ENCODE measurements at regions not wholly inside any gene's neighbourhood (a gene's known extent, or its start where the extent isn't known, plus 50 kb on each side); places are given as distances from the start of the nearest gene placed in this dataset.
"Not testable (repeated sequence)": the region's sequence is repeated elsewhere in the genome, so short reads cannot be mapped to it uniquely, and the experiment has no call there.

DNA sequence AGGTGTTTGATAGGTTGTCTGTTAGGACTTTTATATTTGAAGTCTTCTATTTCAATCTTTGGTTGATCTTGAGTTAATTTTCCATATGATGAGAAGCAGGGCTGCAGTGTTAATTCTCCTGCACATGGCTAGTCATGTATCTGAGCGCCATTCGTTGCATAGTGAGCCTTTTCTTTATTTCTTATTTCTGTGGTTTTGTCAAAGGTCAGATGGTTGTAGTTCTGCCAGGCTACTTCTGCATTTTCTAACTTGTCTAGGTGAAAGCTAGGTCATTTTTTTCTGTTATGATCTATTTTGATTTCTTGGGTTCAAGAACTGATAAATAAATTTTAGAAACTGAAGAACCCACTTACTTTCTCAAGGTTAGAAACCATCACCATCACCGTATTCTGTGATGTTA is 56.7 kb downstream of the CCDC74A start:
- DNase-seq = no peak

DNA sequence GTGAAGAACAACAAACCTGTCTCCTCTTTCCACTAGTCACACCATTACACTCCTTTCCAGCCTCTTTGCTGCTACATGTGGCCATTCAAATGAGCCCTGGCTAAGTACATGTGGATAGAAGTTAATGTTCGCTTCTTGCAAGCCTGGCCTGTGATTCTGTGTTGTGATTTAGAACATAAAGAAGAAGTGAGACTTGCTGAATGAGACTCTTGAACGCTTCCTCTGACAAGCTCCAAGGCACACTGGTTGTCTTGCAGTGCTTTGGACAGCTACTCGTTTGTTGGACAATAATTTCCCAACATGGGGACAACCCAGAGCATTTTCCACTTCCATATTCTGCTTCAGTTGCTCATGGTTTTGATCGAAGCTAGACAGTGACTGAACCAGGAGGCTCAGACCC is 57.3 kb downstream of the CCDC74A start:
- DNase-seq = no peak

DNA sequence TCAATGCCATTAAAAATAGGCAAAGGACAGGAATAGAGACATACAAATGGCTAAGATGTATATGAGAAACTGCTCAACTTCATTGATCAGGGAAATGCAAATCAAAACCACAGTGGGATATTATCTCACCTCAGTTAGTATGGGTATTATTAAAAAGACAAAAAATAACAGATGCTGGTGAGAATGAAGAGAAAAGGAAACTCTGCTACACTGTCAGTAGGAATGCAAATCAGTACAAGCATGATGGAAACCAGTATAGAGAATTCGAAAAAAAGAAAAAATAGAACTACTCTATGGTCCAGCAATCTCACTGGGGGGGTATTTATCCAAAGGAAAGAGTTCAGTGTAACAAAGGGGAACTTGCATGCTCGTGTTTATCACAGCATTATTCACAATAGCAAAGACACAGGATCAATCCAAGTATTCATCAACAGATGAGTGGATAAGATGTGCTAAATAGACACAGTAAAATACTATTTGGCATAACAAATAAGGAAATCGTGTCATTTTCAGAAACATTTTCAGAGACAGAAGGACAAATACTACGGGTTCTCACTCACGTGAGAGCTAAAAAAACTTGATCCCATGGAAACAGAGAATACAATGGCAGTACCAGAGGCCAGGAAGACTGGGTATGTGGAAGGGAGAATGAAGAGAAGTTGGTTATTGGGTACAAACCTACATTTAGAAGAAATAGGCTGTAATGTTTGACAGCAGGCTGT is 60.6 kb downstream of the CCDC74A start:
- no peak for DNase-seq

DNA sequence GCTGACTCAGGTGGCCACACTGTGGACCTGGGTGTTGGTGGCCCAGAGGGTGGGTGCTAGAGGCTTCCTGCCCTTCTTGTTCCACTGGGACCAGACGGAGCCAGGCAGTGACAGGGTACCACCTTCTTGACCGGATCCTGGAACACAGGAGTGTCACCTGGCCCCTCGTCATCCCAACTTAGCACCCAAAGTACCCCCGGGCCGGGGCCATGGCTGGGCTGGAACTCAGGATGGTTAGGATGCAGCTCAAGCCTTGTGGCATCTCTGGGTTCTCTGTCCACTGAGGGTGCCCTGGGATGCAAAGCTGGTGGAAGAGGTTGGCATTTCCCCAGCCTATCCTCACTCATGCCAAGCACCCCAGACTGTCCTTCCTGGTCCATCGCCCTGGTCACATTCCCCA is 61.4 kb downstream of the CCDC74A start:
- DNase-seq = not testable (repeated sequence)

DNA sequence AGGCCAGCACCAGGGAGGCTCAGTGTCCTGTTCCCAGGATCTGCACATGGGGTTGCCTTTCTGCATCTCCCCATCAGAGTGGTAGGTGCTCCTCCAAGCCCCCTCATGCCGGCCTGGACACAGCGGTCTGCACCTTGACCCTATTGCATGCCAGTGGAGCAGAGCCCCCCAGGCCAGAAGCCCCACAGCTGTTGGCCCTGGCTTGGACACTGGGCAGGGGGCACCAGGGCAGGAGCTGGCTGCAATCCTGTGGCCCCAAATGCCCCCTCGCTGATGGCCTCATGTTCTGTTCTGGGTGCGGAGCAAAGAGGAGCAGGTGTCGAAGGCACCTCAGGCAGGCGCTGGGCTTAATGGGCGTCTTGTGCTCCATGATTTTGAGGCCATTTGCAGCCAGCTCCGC is 62.7 kb downstream of the CCDC74A start:
- no peak for DNase-seq

DNA sequence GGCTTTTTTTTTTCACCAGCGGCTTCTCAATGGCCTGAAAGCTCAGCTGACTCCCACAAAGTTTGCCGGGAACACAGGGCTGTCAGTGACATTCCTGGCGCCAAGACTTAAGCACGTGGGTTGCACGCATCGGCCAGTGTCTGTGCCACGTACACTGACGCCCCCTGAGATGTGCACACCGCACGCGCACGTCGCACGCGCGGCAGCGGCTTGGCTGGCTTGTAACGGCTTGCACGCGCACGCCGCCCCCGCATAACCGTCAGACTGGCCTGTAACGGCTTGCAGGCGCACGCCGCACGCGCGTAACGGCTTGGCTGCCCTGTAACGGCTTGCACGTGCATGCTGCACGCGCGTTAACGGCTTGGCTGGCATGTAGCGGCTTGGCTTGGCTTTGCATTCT is 63.2 kb downstream of the CCDC74A start:
- no peak for DNase-seq

DNA sequence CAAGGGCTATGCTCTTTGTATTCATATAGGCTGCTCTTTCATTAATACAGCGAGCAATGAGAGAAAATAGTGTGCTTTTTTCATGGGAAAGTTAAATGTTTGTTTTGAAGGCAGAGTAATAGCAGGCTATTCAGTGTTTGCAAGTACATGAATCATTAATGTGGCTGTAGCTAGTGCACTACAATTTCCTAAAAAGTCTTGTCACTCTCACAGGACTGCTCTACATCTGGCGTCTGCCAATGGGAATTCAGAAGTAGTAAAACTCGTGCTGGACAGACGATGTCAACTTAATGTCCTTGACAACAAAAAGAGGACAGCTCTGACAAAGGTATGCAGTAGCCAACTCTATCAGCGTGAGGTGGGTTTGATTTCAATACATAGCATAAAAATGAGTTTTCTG is 68.9 kb downstream of the CCDC74A start:
- not testable (repeated sequence) for DNase-seq

DNA sequence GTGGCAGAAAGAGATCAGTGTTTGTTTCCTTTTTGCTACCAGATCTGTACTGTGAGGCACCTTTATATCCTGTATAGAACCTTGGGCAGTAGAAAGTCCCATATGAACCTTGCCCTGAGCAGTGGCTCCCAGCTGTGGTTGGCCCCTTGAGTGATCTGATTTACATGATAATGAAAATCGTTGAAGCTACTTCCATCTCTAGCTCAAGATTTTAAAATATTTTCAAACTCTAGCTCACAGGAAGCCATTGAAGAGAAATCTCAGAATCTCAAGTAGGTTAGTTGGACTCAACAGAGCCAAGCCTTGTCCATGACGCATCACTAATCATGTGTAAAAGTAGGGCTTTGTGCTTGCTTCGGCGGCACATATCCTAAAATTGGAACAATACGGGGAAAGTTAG is 74.8 kb downstream of the CCDC74A start:
- not testable (repeated sequence) for DNase-seq

DNA sequence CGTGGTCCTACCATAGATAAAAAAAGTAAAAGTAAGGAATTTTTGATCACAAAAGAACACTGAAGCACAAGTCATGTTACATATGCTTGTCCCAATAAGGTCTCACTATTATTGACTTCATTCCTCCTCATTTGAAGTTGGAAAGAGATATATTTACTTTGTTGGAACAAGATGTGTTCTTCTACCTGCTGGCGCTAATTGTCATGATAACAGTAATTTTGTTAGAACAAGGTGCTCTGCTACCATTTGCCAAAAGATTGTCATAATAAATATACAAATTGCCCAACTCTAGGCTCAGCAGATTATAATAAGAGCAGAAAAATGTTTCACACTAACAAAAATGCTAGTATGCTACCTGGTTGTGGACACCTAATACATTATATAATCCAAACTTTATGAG is 77.0 kb downstream of the CCDC74A start:
- not testable (repeated sequence) for DNase-seq

DNA sequence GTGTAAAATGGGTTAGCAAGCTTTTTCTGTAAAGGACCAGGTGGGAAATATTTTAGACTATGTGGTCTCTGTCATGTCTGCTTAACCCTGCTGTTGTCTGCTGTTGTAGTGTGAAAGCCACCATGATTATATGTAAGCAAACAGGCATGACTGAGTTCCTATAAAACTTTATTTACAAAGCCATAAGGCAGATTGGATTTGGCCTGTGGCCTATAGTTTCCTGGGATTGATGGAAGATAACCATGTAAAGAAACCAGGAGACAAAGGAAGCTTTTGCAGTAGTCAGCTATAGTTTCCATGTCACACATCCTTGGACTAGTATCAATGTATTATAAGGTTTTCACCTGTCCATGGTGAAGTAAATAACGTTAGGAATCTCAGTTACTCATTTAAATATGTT is 78.7 kb downstream of the CCDC74A start:
- not testable (repeated sequence) for DNase-seq

DNA sequence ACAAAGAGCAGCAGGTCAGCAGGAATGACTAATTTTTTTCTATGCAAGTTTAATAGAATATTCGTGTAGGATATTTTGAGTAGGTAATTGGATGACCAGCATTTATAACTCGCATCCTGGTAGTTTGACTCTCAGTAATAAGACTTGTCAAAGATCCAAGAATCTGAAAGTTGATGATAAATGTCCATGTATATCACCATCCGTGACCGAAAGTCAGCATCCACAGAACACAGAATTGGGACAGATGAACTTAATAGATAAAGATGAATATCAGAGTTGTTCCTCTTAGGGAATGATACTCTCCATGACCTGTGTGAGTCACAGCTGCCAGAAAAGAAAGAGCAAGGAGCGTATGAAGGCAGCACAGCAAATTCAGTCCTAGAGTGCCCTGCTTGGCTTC is 79.4 kb downstream of the CCDC74A start:
- DNase-seq = not testable (repeated sequence)

DNA sequence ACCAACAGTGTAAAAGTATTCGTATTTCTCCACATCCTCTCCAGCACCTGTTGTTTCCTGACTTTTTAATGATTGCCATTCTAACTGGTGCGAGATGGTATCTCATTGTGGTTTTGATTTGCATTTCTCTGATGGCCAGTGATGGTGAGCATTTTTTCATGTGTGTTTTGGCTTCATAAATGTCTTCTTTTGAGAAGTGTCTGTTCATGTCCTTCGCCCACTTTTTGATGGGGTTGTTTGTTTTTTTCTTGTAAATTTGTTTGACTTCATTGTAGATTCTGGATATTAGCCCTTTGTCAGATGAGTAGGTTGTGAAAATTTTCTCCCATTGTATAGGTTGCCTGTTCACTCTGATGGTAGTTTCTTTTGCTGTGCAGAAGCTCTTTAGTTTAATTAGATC is 86.9 kb downstream of the CCDC74A start:
- not testable (repeated sequence) for DNase-seq

DNA sequence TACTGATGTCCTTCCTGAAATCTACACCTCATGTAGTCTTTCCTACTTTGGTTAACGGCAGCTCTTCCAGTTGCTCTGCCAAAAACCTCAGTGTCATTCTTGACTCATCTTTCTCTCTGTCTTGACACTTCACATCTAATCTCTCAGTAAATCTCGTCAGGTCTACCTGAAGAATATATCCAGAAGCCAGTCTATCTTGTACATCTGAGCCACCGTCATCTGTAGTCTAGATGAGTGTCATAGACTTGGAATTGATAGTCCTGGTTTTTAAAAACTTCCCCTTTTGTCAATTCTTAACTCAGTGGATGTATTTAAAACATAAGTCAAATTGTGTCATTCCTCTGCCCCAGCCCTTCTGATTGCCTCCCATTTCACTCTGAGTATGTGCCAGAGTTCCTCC is 90.6 kb downstream of the CCDC74A start:
- not testable (repeated sequence) for DNase-seq

DNA sequence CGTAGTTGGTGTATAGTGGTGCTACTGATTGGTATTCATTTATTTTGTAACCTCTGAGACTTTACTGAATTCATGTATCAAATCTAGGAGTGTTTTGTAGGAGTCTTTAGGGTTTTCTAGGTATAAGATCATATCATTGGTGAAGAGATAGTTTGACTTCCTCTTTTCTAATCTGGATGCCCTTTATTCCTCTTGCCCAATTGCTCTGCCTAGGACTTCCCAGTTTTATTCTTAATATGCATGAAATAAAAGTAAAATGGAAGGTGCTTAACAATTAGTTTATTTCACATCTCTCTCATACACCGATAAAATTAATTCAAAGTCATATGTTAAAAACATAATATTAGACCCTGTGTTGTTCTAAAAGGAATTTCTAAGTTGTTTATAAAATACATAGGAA is 95.2 kb downstream of the CCDC74A start:
- DNase-seq = not testable (repeated sequence)

DNA sequence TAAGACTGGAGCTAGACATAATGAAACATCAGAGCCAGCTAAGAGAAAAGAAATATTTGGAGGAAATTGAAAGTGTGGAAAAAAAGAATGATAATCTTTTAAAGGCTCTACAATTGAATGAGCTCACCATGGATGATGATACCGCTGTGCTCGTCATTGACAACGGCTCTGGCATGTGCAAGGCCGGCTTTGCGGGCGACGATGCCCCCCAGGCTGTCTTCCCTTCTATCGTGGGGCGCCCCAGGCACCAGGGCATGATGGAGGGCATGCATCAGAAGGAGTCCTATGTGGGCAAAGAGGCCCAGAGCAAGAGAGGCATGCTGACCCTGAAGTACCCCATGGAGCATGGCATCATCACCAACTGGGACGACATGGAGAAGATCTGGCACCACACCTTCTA is 98.3 kb downstream of the CCDC74A start:
- not testable (repeated sequence) for DNase-seq

DNA sequence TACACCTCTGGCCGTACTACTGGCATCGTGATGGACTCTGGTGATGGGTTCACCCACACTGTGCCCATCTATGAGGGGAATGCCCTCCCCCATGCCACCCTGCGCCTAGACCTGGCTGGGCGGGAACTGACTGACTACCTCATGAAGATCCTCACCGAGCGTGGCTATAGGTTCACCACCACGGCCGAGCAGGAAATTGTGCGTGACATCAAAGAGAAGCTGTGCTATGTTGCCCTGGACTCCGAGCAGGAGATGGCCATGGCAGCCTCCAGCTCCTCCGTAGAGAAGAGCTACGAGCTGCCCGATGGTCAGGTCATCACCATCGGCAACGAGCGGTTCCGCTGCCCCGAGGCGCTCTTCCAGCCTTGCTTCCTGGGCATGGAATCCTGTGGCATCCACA is 98.9 kb downstream of the CCDC74A start:
- not testable (repeated sequence) for DNase-seq

DNA sequence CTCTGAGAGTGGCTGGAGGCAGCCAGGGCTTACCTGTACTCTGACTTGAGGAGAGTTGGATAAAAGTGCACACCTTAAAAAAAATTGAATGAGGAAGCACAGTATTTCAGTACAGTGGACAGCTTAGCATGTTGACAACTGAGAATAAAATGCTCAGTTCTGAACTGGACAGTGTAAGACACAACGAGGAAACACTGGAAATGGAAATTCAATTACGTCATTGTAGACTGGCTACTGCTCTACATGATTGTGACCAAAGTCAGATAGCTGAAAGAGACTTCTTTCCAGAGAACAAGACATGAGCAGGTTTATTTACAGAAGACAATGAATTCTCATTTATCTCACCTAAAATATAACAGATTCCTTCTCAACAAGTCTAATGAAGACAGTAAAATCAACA is 100.1 kb downstream of the CCDC74A start:
- not testable (repeated sequence) for DNase-seq

DNA sequence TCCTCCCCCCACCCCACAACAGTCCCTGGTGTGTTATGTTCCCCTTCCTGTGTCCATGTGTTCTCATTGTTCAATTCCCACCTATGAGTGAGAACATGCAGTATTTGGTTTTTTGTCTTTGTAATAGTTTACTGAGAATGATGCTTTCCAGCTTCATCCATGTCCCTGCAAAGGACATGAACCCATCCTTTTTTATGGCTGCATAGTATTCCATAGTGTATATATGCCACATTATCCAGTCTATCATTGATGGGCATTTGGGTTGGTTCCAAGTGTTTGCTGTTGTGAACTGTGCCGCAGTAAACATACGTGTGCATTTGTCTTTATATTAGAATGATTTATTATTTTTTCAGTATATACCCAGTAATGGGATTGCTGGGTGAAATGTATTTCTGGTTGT is 104.0 kb downstream of the CCDC74A start:
- not testable (repeated sequence) for DNase-seq

DNA sequence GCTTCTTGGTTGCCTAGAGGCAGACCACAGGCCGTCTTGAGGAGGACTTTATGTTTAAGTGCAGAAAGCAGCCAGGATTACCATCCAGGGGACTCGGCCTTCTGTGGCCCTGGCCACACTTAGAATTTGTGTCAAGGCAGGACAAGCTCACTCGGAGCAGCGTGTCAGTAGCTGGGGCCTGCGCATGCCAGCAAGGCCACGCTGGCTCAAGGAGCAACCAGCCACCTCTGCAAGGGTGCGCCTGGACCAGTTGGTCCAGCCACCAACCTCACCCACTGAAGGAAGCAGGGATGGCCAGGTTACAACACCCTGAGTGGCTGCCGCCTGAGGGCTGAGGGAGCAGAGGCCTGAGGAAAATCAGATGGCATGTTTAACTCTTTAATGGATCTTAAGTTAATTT is 105.7 kb downstream of the CCDC74A start:
- not testable (repeated sequence) for DNase-seq

DNA sequence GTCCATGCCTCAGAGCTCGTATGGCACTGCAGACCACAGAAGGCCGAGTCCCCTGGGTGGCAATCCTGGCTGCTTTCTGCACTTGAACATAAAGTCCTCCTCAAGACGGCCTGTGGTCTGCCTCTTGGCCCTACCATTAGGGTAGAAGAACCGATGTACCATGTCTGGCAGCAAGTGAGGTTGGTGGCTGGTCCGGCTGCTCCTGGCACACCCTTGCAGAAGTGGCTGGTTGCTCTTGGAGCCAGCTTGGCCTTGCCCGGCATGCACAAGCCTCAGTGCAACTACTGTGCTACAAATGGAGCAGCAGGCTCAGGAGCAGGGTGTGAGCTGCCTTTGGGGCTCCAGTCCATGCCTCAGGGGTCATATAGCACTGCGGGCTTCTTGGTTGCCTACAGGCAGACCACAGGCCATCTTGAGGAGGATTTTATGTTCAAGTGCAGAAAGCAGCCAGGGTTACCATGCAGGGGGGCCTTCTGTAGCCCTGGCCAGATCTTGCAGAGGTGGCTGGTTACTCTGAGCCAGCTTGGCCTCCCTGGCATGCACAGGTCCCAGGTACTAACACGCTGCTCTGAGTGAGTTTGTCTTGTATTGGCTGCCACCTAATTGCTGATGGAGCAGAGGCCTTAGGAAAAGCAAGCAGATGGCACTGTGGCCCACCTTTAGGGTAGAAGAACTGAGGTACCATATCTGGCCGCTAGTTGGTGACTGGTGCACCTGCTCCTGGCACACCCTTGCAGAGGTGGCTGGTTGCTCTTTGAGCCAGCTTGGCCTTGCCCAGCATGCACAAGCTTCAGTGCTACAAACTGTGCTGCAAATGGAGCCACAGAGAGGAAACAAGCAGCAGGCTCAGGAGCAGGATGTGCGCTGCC is 106.4 kb downstream of the CCDC74A start:
- not testable (repeated sequence) for DNase-seq

DNA sequence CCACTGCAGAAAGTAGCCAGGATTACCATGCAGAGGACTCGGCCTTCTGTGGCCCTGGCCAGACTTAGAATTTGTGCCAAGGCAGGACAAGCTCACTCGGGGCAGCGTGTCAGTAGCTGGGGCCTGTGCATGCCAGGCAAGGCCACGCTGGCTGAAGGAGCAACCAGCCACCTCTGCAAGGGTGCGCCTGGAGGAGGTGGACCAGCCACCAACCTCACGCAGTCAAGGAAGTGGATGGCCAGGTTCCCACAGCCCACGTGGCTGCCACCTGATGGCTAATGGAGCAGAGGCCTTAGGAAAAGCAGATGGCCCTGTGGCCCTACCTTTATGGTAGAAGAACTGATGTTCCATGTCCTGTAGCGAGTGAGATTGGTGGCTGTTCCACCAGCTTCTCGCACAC is 107.9 kb downstream of the CCDC74A start:
- DNase-seq = no peak

DNA sequence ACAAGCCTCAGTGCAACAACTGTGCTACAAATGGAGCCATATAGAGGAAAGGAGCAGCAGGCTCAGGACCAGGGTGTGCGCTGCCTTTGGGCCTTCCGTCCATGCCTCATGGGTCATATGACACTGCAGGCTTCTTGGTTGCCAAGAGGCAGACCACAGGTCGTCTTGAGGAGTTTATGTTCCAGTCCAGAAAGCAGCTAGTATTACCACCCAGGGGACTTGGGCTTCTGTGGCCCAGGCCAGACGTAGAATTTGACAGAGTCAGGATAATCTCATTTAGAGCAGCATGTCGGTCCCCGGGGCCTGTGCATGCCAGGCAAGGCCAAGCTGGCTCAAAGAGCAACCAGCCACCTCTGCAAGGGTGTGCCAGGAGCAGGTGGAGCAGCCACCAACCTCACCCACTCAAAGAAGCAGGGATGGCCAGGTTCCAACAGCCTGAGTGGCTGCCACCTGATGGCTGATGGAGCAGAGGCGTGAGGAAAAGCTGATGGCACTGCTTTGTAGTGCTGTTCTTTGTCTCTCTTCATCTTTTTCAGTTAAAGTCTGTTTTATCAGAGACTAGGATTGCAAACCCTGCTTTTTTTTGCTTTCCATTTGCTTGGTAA is 109.1 kb downstream of the CCDC74A start:
- not testable (repeated sequence) for DNase-seq

DNA sequence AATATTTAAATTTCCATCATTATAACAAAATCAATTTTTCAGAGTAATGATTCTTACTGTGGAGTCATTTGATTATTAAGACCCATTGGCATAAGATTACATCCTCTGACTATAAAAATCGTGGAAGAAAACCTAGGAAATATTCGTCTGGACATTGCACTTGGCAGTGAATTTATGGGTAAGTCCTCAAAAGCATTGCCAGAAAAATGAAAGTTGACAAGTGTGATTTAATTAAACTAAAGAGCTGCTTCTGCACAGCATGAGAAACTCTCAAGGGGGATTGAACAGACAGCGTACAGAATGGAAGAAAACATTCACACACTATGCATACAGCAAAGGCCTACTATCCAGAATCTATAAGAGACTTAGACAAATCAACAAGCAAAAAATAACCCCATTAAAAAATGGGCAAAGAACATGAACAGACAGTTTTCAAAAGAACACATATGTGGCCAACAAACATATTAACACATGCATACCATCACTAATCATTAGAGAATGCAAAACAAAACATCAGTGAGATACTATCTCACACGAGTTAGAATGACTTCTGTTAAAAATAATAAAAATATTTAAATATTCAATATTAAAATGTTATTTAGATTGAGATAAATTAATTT is 111.4 kb downstream of the CCDC74A start:
- not testable (repeated sequence) for DNase-seq
